ENCODE measurements at regions not wholly inside any gene's neighbourhood (a gene's known extent, or its start where the extent isn't known, plus 50 kb on each side); places are given as distances from the start of the nearest gene placed in this dataset.

DNA sequence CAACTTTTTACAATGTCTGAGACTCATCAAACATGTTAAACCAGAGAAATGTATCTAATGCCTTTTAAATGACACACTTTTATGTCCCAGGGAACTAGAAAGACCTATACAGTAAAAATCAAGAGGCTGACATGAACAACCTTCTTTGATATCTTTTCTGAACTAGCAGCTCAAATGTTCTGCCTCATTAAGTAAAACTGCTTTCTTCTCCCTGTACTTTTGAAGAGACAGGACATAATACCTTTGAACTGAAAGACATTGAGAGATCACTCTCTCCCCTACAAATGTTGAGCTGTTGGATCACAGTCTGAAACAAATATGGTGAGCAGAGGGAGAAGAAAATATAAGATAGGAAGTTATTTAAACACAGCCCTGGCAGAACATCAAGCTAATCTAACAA, 123.0 kb downstream of the FAM181B start:
- no peaks in the 10 kb centered on the region for H3K4me1 ChIP-seq (ENCODE audit: control insufficient read depth in 5 of 5, insufficient read depth in 5 of 5, low read length in 5 of 5)

GRCh38 chr11:82606738-82607137, 126.9 kb downstream of the FAM181B start:
- H3K36me3 ChIP-seq (ENCODE audit: control insufficient read depth in 5 of 5, insufficient read depth in 5 of 5, low read length in 5 of 5): no peaks in the 10 kb centered on the region
- H3K27ac ChIP-seq (ENCODE audit: low read depth, low read length): no peak overlapping the region
- H3K4me3 ChIP-seq (ENCODE audit: low read depth in 1 of 5, low read length in 5 of 5): no peak overlapping the region
- no peaks in the 10 kb centered on the region for H3K27me3 ChIP-seq (ENCODE audit: control insufficient read depth in 5 of 5, insufficient read depth in 4 of 5, low read length in 5 of 5)
- H3K4me1 ChIP-seq (ENCODE audit: control insufficient read depth in 5 of 5, insufficient read depth in 5 of 5, low read length in 5 of 5): no peaks in the 10 kb centered on the region
- no peaks in the 10 kb centered on the region for H3K9me3 ChIP-seq (ENCODE audit: control insufficient read depth in 5 of 5, low read length in 5 of 5)
- no peak overlapping the region for H3K9ac ChIP-seq (ENCODE audit: low read length in 5 of 5)

More for the DNA sequence above, 123.0 kb downstream of the FAM181B start:
- Histone ChIP-seq H3K4me3 (ENCODE audit: low read depth in 1 of 5, low read length in 5 of 5) (no peak overlapping the region), H3K36me3 (ENCODE audit: control insufficient read depth in 5 of 5, insufficient read depth in 5 of 5, low read length in 5 of 5) (no peaks in the 10 kb centered on the region), H3K9ac (ENCODE audit: low read length in 5 of 5) (no peak overlapping the region), H3K27ac (ENCODE audit: low read depth, low read length) (no peak overlapping the region), H3K9me3 (ENCODE audit: control insufficient read depth in 5 of 5, low read length in 5 of 5) (no peaks in the 10 kb centered on the region), H3K27me3 (ENCODE audit: control insufficient read depth in 5 of 5, insufficient read depth in 4 of 5, low read length in 5 of 5) (no peaks in the 10 kb centered on the region)

DNA sequence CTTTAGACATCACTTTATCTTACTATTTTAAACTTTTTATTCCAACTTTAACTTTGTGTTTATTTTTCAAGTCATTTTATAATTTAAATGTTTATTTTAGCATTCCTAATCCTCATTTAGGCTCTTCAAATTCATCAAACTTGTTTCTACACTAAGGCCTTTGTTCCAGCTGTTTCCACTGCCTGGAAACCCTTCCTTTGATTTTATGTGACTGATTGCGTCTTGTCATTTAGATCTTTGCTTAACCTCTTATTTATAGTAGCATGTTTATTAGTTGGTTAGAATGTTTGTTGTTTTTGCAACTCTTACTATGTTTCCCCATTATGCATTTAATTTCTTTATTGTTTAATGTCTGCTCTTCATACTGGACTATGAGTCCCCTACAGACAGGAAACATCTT, 132.0 kb downstream of the FAM181B start:
- no peaks in the 10 kb centered on the region for H3K36me3 ChIP-seq (ENCODE audit: control insufficient read depth in 5 of 5, insufficient read depth in 5 of 5, low read length in 5 of 5)
- no peaks in the 10 kb centered on the region for H3K9me3 ChIP-seq (ENCODE audit: control insufficient read depth in 5 of 5, low read length in 5 of 5)
- H3K9ac ChIP-seq (ENCODE audit: low read length in 5 of 5): no peak overlapping the region
- H3K4me3 ChIP-seq (ENCODE audit: low read depth in 1 of 5, low read length in 5 of 5): no peak overlapping the region
- no peaks in the 10 kb centered on the region for H3K27me3 ChIP-seq (ENCODE audit: control insufficient read depth in 5 of 5, insufficient read depth in 4 of 5, low read length in 5 of 5)
- no peaks in the 10 kb centered on the region for H3K4me1 ChIP-seq (ENCODE audit: control insufficient read depth in 5 of 5, insufficient read depth in 5 of 5, low read length in 5 of 5)
- H3K27ac ChIP-seq (ENCODE audit: low read depth, low read length): no peak overlapping the region

- Histone ChIP-seq H3K27ac (ENCODE audit: low read depth, low read length) (no peak overlapping the region), H3K27me3 (ENCODE audit: control insufficient read depth in 5 of 5, insufficient read depth in 4 of 5, low read length in 5 of 5) (no peaks in the 10 kb centered on the region), H3K9ac (ENCODE audit: low read length in 5 of 5) (no peak overlapping the region), H3K36me3 (ENCODE audit: control insufficient read depth in 5 of 5, insufficient read depth in 5 of 5, low read length in 5 of 5) (no peaks in the 10 kb centered on the region), H3K4me1 (ENCODE audit: control insufficient read depth in 5 of 5, insufficient read depth in 5 of 5, low read length in 5 of 5) (no peaks in the 10 kb centered on the region), H3K4me3 (ENCODE audit: low read depth in 1 of 5, low read length in 5 of 5) (no peak overlapping the region), H3K9me3 (ENCODE audit: control insufficient read depth in 5 of 5, low read length in 5 of 5) (no peaks in the 10 kb centered on the region)
These were observed 133.8 kb downstream of the FAM181B start for GRCh38 chr11:82599836-82600235.

- no peaks in the 10 kb centered on the region for H3K27me3 ChIP-seq (ENCODE audit: control insufficient read depth in 5 of 5, insufficient read depth in 4 of 5, low read length in 5 of 5)
- H3K4me1 ChIP-seq (ENCODE audit: control insufficient read depth in 5 of 5, insufficient read depth in 5 of 5, low read length in 5 of 5): no peaks in the 10 kb centered on the region
- no peaks in the 10 kb centered on the region for H3K36me3 ChIP-seq (ENCODE audit: control insufficient read depth in 5 of 5, insufficient read depth in 5 of 5, low read length in 5 of 5)
These were observed 147.1 kb downstream of the FAM181B start for GRCh38 chr11:82586581-82586980.

DNA sequence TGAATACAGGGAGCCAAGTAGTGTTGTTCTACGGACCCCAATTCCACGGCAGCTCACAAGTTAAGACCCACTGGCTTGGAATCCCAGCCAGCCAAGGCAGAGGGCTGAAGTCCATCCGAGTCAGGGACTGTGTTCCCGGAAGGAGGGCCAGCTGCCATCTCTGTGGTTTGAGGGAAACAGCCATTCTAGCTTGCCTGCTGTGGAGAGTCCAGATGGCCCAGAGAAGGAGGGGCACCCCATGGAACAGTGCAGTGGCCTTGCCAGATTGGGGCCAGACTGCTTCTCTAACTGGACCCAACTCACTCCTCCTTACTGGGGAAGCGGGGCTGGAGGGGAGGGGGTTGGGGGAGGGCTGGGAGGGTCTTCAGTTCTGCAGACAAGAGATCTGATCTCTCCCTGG, 156.4 kb downstream of the FAM181B start:
- Histone ChIP-seq H3K9ac (ENCODE audit: low read length in 5 of 5) (no peak overlapping the region), H3K36me3 (ENCODE audit: control insufficient read depth in 5 of 5, insufficient read depth in 5 of 5, low read length in 5 of 5) (no peaks in the 10 kb centered on the region), H3K9me3 (ENCODE audit: control insufficient read depth in 5 of 5, low read length in 5 of 5) (no peaks in the 10 kb centered on the region), H3K27ac (ENCODE audit: low read depth, low read length) (no peak overlapping the region), H3K27me3 (ENCODE audit: control insufficient read depth in 5 of 5, insufficient read depth in 4 of 5, low read length in 5 of 5) (peaks cover 0 to 3% (median 0%) of the 10 kb centered on the region in 5 donors), H3K4me3 (ENCODE audit: low read depth in 1 of 5, low read length in 5 of 5) (no peak overlapping the region), H3K4me1 (ENCODE audit: control insufficient read depth in 5 of 5, insufficient read depth in 5 of 5, low read length in 5 of 5) (no peaks in the 10 kb centered on the region)

More at GRCh38 chr11:82586581-82586980, 147.1 kb downstream of the FAM181B start:
- Histone ChIP-seq H3K4me3 (ENCODE audit: low read depth in 1 of 5, low read length in 5 of 5) (no peak overlapping the region), H3K27ac (ENCODE audit: low read depth, low read length) (no peak overlapping the region), H3K9ac (ENCODE audit: low read length in 5 of 5) (no peak overlapping the region), H3K9me3 (ENCODE audit: control insufficient read depth in 5 of 5, low read length in 5 of 5) (peaks cover 0 to 5% (median 3%) of the 10 kb centered on the region in 5 donors)

DNA sequence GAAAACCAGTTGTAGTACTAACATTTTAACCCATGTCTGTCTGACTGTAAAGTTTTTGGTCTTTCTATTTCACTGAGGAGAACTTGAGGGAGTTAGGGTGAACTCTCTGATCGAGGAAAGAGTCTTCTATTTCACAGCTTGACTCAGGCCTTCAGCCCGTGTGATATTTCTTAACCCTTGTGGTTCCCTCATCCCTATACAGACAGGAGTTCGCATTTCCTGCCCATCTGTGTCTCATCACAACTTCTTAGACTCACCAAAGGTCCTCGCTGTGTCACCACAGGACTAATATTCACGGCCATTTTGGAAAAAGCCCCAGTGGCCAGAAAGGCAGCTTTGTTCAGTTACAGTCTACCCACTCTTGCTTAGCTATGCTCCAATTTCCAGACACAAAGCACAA, 172.8 kb downstream of the FAM181B start:
- Histone ChIP-seq H3K9ac (ENCODE audit: low read length in 5 of 5) (no peak overlapping the region), H3K4me3 (ENCODE audit: low read depth in 1 of 5, low read length in 5 of 5) (no peak overlapping the region), H3K36me3 (ENCODE audit: control insufficient read depth in 5 of 5, insufficient read depth in 5 of 5, low read length in 5 of 5) (no peaks in the 10 kb centered on the region), H3K27me3 (ENCODE audit: control insufficient read depth in 5 of 5, insufficient read depth in 4 of 5, low read length in 5 of 5) (no peaks in the 10 kb centered on the region), H3K27ac (ENCODE audit: low read depth, low read length) (no peak overlapping the region), H3K4me1 (ENCODE audit: control insufficient read depth in 5 of 5, insufficient read depth in 5 of 5, low read length in 5 of 5) (no peaks in the 10 kb centered on the region), H3K9me3 (ENCODE audit: control insufficient read depth in 5 of 5, low read length in 5 of 5) (no peaks in the 10 kb centered on the region)

DNA sequence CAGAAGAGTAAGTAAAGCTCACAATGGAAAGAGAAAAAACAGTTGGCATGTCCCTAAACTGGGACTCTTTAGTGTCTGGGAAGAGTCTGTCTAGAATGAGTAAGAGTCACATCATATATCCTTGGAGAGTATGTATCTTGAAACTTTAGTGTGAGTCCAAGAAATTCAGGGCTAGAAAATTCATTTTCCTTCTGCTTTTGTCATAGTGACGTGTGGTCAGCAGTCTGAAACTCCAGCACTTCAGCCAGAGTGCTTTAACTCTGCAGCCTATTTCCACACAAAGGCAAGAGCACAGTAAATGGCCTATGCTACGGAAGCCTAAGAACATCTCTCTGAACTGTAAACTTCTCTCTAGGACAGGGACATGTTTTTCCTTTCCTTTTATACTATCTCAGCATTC, 174.1 kb downstream of the FAM181B start:
- no peaks in the 10 kb centered on the region for H3K4me1 ChIP-seq (ENCODE audit: control insufficient read depth in 5 of 5, insufficient read depth in 5 of 5, low read length in 5 of 5)
- H3K27me3 ChIP-seq (ENCODE audit: control insufficient read depth in 5 of 5, insufficient read depth in 4 of 5, low read length in 5 of 5): no peaks in the 10 kb centered on the region
- H3K9ac ChIP-seq (ENCODE audit: low read length in 5 of 5): no peak overlapping the region
- no peak overlapping the region for H3K27ac ChIP-seq (ENCODE audit: low read depth, low read length)
- no peaks in the 10 kb centered on the region for H3K36me3 ChIP-seq (ENCODE audit: control insufficient read depth in 5 of 5, insufficient read depth in 5 of 5, low read length in 5 of 5)
- H3K4me3 ChIP-seq (ENCODE audit: low read depth in 1 of 5, low read length in 5 of 5): no peak overlapping the region
- H3K9me3 ChIP-seq (ENCODE audit: control insufficient read depth in 5 of 5, low read length in 5 of 5): no peaks in the 10 kb centered on the region

DNA sequence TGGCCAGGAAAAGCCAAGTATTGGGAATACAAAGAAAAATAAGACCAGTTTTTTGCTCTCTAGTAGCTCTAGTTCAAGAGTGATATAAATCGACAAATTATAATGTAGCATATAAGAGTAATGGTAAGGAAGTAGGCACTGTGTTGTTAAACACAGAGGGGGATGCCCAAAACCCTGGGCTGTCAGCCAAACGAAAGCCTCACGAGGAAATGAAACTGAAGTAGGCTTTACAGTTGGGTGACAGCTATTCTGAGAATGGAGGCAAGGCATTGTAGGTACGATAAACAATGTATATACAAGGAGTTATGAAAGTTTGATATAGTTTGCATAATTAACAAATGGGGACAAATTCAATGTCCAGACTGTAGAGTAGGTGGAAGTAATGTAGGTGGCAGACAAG, 176.4 kb downstream of the FAM181B start:
- Histone ChIP-seq H3K36me3 (ENCODE audit: control insufficient read depth in 5 of 5, insufficient read depth in 5 of 5, low read length in 5 of 5) (no peaks in the 10 kb centered on the region), H3K27me3 (ENCODE audit: control insufficient read depth in 5 of 5, insufficient read depth in 4 of 5, low read length in 5 of 5) (no peaks in the 10 kb centered on the region), H3K4me3 (ENCODE audit: low read depth in 1 of 5, low read length in 5 of 5) (no peak overlapping the region), H3K9ac (ENCODE audit: low read length in 5 of 5) (no peak overlapping the region), H3K4me1 (ENCODE audit: control insufficient read depth in 5 of 5, insufficient read depth in 5 of 5, low read length in 5 of 5) (no peaks in the 10 kb centered on the region), H3K27ac (ENCODE audit: low read depth, low read length) (no peak overlapping the region), H3K9me3 (ENCODE audit: control insufficient read depth in 5 of 5, low read length in 5 of 5) (no peaks in the 10 kb centered on the region)

- Histone ChIP-seq H3K27me3 (ENCODE audit: control insufficient read depth in 5 of 5, insufficient read depth in 4 of 5, low read length in 5 of 5) (no peaks in the 10 kb centered on the region), H3K4me1 (ENCODE audit: control insufficient read depth in 5 of 5, insufficient read depth in 5 of 5, low read length in 5 of 5) (no peaks in the 10 kb centered on the region), H3K9me3 (ENCODE audit: control insufficient read depth in 5 of 5, low read length in 5 of 5) (no peaks in the 10 kb centered on the region), H3K9ac (ENCODE audit: low read length in 5 of 5) (no peak overlapping the region), H3K4me3 (ENCODE audit: low read depth in 1 of 5, low read length in 5 of 5) (no peak overlapping the region), H3K27ac (ENCODE audit: low read depth, low read length) (no peak overlapping the region), H3K36me3 (ENCODE audit: control insufficient read depth in 5 of 5, insufficient read depth in 5 of 5, low read length in 5 of 5) (no peaks in the 10 kb centered on the region)
These were observed 177.5 kb downstream of the FAM181B start for GRCh38 chr11:82556210-82556609.

All from subcutaneous abdominal adipose tissue (tissue), 5 donors.